RWPE2 (cell line): ENCODE measurements at regions not wholly inside any gene's neighbourhood (a gene's known extent, or its start where the extent isn't known, plus 50 kb on each side); places are given as distances from the start of the nearest gene placed in this dataset.
A peak's percentile ranks its signal among the peaks of the same experiment; 100 is the strongest.

Experiments
- ATAC-seq: fragments of 200-7000 bp; cut with Tn5 transposase; 3 replicates; pipeline ENCODE4 v1.9.1; 2021; ENCODE audit warnings: low read depth
- DNase-seq: peaks from one replicate; pipeline ENCODE4 v3.0.0-alpha.2; 2020; ENCODE audit warnings: low spot score
- H3K27ac ChIP-seq: fragments of 450-650 bp; 2 replicates; pipeline ENCODE4 v1.5.1; 2017; ENCODE audit warnings: mild to moderate bottlenecking; ENCODE audit not compliant: poor library complexity, severe bottlenecking
- H3K27me3 ChIP-seq: fragments of 250-450 bp; sonication (Bioruptor Pico); 2 replicates; pipeline ENCODE4 v1.5.1; 2021; ENCODE audit warnings: mild to moderate bottlenecking, moderate library complexity; ENCODE audit not compliant: insufficient read depth, poor library complexity, severe bottlenecking
- H3K36me3 ChIP-seq: fragments of 250-450 bp; sonication (Bioruptor Pico); 2 replicates; pipeline ENCODE4 v1.5.1; 2020; ENCODE audit warnings: low read depth, mild to moderate bottlenecking, moderate library complexity
- H3K4me1 ChIP-seq: fragments of 250-450 bp; sonication (Bioruptor Pico); 2 replicates; pipeline ENCODE4 v1.5.1; 2021; ENCODE audit warnings: mild to moderate bottlenecking, moderate library complexity; ENCODE audit not compliant: insufficient read depth, poor library complexity, severe bottlenecking
- H3K4me3 ChIP-seq: fragments of 250-450 bp; sonication (Bioruptor Pico); 2 replicates; pipeline ENCODE4 v1.5.1; 2021; ENCODE audit warnings: mild to moderate bottlenecking, moderate library complexity; ENCODE audit not compliant: severe bottlenecking
- H3K9me3 ChIP-seq: fragments of 250-450 bp; sonication (Bioruptor Pico); 2 replicates; pipeline ENCODE4 v1.5.1; 2021; ENCODE audit warnings: mild to moderate bottlenecking, moderate library complexity; ENCODE audit not compliant: severe bottlenecking
- TF ChIP-seq, protein P1 (sequence below): fragments of 450-650 bp; IDR thresholded peaks from one replicate; pipeline ENCODE4 v1.5.1; 2017; ENCODE audit warnings: mild to moderate bottlenecking, moderate library complexity; ENCODE audit not compliant: poor library complexity, severe bottlenecking

GRCh38 chr20:19926591-19926990 lies 90.6 kb upstream of the NAA20 start:
- no peaks in the 10 kb centered on the region for H3K27me3 ChIP-seq
- no peak overlapping the region for H3K27ac ChIP-seq
- no peak for ATAC-seq
- no peak overlapping the region for H3K4me3 ChIP-seq
- TF ChIP-seq, protein P1, sequence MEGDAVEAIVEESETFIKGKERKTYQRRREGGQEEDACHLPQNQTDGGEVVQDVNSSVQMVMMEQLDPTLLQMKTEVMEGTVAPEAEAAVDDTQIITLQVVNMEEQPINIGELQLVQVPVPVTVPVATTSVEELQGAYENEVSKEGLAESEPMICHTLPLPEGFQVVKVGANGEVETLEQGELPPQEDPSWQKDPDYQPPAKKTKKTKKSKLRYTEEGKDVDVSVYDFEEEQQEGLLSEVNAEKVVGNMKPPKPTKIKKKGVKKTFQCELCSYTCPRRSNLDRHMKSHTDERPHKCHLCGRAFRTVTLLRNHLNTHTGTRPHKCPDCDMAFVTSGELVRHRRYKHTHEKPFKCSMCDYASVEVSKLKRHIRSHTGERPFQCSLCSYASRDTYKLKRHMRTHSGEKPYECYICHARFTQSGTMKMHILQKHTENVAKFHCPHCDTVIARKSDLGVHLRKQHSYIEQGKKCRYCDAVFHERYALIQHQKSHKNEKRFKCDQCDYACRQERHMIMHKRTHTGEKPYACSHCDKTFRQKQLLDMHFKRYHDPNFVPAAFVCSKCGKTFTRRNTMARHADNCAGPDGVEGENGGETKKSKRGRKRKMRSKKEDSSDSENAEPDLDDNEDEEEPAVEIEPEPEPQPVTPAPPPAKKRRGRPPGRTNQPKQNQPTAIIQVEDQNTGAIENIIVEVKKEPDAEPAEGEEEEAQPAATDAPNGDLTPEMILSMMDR, result no peak
- peaks cover 19% of the 10 kb centered on the region for H3K4me1 ChIP-seq
- no peaks in the 10 kb centered on the region for H3K9me3 ChIP-seq
- no peaks in the 10 kb centered on the region for H3K36me3 ChIP-seq
- DNase-seq, result no peak

DNA sequence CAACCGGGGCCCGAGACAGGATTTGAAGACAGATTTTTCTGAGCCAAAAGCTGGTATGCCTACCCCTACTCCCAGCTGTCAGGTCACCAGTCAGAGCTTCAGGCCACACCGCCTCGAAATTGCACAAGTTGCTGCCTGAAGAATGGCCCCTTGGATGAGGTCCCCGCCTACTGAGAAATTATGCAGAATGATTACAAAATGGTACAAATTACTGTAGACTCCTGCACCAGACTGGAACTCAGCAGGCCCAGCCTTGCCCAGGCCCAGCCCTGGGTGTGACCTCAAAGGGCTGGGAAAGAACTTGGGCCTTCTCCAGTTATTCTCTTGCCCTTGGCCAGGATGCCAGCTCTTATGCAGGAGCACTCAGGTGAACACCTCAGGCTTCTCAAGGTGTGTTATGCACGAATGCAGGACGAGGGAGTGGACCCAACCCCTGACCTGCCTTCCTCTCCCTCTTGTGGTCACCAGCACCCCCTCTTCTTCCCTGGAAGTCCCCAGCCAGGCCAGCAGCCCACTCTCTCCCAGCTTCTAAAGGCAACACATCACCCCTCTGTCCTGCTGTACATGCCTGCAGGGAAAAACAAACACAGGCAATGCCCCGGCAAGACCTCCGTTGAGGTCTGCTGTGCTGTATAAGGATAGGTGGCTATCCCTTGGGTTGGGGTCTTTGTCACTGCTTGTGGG lies 88.7 kb upstream of the NAA20 start:
- Histone ChIP-seq H3K27ac (peak overlapping the region; percentile 80), H3K9me3 (no peaks in the 10 kb centered on the region), H3K4me1 (peaks cover 19% of the 10 kb centered on the region), H3K27me3 (no peaks in the 10 kb centered on the region), H3K36me3 (no peaks in the 10 kb centered on the region), H3K4me3 (no peak overlapping the region)
- TF ChIP-seq, protein P1, result peak; percentile 18
- ATAC-seq (peak; percentile 99), DNase-seq (peak; percentile 93)

DNA sequence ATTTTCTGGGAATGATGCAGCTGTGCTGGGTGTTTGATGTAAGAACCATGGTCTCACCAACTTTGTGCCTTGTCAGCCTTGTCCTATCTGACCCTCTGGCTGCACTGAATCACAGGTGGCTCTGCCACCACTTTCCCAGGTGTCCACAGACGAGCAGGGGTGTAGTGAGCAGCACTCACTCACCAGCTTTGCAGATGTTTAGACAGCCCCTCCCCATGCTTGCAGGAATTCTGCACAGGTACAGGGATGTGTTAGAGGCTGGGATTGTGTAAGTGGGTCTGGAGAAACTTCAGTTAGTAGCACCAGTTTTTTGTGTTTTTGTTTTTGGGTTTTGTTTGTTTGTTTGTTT lies 88.2 kb upstream of the NAA20 start:
- no peak overlapping the region for H3K4me3 ChIP-seq
- H3K27ac ChIP-seq, result peak overlapping the region; percentile 80
- TF ChIP-seq, protein P1, result no peak
- peaks cover 19% of the 10 kb centered on the region for H3K4me1 ChIP-seq
- no peak for DNase-seq
- no peaks in the 10 kb centered on the region for H3K27me3 ChIP-seq
- no peaks in the 10 kb centered on the region for H3K9me3 ChIP-seq
- peak; percentile 17 for ATAC-seq
- H3K36me3 ChIP-seq, result no peaks in the 10 kb centered on the region

GRCh38 chr20:19929481-19930145 lies 87.5 kb upstream of the NAA20 start:
- no peaks in the 10 kb centered on the region for H3K9me3 ChIP-seq
- DNase-seq, result no peak
- TF ChIP-seq, protein P1, result no peak

DNA sequence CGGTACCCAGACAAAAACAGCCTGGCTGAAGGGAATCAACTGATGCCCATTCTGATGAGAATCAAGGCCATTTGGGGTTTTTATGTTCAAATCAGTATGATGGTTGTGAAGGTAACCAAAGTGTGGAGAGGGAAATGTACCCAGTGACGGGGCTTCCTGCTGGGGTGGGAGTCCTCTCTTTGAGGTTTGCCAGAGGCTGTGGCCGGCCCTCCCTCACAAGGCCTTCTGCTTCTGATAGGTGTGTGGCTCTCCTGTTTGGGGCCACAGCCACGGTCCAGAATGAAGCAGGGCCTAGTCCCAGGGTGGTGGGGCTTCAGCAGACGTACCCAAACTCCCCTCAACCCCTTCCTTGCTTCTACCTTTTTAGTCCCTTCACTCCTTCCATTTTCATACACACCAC lies 86.7 kb upstream of the NAA20 start:
- Histone ChIP-seq H3K36me3 (no peaks in the 10 kb centered on the region), H3K27me3 (no peaks in the 10 kb centered on the region), H3K4me1 (peaks cover 27% of the 10 kb centered on the region), H3K9me3 (no peaks in the 10 kb centered on the region), H3K4me3 (no peak overlapping the region), H3K27ac (no peak overlapping the region)
- no peak for ATAC-seq
- TF ChIP-seq, protein P1, result no peak
- DNase-seq, result no peak

More at GRCh38 chr20:19929481-19930145, 87.5 kb upstream of the NAA20 start:
- no peaks in the 10 kb centered on the region for H3K27me3 ChIP-seq
- H3K4me3 ChIP-seq, result no peak overlapping the region
- no peak for ATAC-seq
- H3K4me1 ChIP-seq, result peaks cover 21% of the 10 kb centered on the region
- peak overlapping the region; percentile 80 for H3K27ac ChIP-seq
- no peaks in the 10 kb centered on the region for H3K36me3 ChIP-seq
